Stimulated activated CD4-positive, alpha-beta T cell treated with anti-CD3 and anti-CD28 coated beads, Interleukin-15, amount 100 ng/mL, for 24 hours (primary cell): ENCODE measurements at regions not wholly inside any gene's neighbourhood (a gene's known extent, or its start where the extent isn't known, plus 50 kb on each side); places are given as distances from the start of the nearest gene placed in this dataset.
"Not testable (repeated sequence)": the region's sequence is repeated elsewhere in the genome, so short reads cannot be mapped to it uniquely, and the experiment has no call there.

Experiments used
- DNase-seq: peaks from one replicate; pipeline ENCODE4 v3.0.0-alpha.2; 2020

DNA sequence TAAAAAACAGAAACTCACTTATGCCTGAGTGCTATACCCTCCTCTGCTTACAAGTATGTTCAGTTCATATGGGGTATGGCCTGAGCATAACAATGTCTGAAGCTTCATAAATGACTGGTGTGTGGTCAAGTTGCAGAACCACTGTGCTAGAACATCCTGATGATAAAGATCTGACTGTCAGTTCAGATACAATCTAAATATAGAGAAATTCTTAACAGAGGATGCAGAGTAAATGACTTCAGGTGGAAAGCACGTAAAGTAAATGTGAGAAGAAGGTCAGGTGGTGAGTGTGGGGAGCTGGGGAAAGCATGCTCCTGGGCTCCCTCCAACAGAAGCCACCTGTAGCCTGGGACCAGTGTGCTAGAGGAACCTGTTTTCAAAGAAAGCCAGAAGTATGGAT is 926.2 kb downstream of the TSN start:
- DNase-seq: no peak

DNA sequence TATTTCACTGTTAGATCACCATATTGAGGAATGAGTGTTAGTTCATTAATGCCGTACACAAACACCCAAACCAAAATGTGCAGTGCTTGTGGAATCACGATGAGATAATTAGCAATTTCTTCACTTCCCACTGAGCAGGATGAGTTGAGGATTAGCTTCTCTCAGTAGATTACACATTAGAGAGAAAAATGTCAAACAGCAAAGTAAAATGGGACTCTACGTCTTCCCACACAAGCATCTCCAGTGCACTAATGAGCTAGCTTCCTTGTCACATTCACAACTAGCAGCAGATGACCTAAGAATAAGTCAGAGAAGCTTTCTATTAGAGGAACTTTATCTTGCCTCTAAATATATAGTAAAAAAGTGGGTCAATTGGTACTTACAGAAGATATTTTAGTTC is 926.9 kb downstream of the TSN start:
- DNase-seq: no peak

DNA sequence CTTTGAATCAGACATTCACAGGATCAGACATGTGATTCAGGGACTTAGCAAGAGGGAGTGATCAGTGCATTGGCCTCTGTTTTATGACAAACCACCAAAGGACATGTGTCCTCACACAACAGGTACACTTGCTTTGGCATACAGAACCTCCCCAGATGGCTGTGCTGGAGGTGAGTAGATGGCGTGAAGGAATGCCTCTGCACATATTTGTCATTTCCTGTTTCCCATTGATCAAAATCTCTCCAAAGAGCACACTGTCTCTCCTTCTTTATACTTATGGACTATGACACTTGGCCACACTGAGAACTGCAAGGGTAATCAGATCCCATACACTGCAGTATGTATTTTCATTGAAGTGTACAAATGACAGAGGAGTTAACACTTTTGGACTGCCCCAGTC is 927.6 kb downstream of the TSN start:
- DNase-seq: no peak

DNA sequence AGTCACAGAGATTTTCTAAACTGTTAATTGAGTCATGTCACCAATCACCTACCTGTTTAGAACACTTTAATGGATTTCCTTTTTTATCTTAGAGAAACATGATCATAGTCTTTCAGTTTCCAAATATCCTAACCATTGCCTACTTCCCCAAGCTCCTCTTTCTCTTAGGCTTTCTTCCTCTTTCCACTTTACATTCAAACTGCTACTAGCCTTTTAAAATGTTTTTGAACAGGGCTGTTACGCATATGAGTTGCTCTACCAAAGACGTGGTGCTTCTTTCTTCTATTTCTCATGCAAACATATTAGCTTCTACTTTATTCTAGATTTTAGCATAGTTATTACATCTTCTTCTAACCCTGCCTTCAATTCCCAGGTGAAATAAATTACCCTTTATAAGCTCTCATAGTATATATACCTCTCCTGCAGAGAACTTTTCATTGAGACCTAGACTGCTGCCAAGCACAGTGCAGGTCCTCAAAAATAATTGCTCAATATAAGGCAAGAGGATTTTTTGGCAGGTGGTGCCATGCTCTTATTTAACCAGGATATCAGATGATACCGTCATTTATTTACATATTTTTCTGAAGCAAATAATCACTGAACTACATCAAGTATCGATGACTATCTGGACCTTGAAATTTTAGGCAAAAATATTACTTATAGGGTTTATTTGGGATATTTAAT is 937.1 kb downstream of the TSN start:
- no peak for DNase-seq

DNA sequence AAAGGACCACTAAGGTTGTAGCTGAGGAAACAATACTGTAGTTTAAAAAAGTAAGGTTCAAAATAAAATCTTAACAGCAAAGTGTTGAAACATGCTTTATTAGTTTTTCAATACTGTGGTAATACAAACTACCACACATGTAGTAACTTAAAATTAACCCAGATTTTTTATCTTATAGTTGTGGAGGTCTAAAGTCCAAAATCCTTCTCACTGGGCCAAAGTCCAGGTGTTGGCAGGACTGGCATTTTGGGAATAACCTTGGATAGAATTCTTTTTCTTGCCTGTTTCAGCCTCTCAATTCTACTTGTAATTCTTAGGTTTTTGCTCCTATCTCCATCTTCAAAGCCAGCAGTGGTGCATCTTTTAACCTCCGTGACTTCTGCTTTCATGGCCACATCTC is 942.0 kb downstream of the TSN start:
- no peak for DNase-seq

DNA sequence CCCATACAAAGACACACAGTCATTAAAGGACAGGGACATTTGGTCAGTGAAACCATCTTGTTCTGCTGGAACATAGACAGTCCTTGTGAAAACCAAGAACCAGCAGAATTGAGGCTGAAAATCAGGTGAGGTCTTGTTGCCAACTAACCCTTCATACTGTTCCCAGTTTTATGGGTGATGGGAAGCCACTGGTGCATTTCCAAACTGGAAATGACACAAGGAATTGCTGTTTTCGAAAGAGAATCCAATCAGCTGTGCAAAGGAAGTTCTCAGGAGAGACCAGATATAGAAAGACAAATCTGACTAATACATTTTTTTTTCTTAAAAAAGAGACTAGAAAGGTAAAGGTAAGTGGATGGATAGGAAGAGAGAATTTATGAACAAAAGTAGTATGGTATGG is 948.2 kb downstream of the TSN start:
- no peak for DNase-seq

DNA sequence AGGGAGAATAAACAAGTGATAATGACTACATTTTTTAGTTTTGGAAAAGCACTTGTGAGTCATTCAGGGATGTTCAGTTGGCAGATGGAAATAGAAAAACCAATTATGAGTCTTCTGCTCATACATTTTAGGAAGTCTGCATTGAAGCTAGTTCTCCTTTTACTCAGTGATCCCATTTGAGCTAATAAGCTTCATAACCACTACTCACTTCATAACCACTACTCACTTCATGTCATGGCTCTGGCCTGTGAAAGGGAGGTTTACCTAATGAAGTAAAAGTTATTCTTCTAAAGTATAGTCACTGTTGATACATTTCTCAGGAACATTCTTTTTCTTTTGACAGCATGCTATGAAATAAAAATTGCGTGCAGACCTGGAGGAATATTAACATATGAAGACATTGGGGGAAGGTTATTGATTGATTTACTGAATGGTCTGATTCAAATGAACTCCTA is 948.7 kb downstream of the TSN start:
- no peak for DNase-seq

DNA sequence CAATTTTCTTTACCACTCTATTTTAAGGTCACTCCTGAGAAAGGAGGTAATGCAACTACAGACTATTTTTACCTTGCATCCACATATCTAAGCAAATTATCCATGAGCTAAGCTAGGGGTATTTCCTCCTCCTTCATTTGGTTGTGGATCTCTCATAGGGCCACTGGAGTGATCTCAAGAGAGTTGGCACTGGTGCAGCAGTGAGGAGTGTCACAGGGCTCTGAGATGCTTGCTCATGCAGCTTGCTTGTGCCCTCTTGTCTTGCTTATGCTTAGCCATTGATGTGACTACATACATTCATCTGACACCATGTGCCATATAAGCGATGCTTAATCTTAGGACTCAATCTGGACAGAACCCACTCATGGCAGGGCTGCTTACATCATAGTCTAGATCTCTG is 950.3 kb downstream of the TSN start:
- no peak for DNase-seq

DNA sequence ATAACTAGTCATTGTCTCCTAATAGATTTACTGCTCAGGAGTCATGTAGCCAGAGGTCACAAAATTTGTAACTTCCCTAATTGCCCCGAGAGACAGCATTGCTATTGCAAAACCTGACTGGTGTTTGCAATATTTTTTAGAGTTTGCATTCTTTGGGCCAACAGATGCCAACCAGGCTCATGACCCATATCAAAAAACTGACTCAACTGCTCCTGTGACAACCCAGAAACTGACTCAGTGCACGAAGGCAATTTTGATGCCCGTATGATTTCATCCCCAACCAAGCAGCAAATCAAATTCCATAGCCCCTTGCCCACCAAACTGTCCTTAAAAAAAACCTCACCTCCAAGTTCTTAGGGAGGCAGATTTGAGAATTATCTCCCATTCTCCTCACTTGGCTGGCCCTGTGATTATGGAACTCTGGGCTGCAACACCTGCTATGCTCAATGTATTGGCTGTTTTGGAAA is 951.3 kb downstream of the TSN start:
- DNase-seq: no peak

DNA sequence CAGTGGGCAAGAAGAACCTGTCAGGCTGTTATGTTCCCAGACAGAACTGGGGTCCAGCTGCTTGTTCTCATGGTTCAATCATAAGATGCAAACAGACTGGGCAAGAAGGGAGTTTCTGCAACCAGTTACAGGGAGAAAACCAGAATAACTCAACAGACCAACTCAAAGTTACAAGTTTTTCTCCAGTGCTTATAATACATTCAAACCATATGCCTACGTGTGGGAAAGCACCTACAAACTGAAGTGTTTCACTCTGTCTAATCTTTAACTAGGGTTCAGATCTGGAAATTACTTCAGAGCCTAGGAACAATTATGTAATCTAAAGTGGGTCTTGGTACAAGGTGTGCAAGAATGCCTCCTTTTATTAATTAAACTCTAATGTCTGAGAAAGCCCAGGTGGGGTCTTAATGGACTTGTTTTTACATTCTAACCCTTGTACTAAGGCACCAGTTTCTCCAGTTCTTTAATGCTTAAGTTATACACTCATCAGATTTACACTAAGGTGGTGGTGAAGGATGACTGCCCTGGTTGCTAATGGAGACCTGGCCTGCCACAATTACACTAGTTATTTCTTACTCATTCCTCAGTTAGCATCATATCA is 951.9 kb downstream of the TSN start:
- DNase-seq: no peak

DNA sequence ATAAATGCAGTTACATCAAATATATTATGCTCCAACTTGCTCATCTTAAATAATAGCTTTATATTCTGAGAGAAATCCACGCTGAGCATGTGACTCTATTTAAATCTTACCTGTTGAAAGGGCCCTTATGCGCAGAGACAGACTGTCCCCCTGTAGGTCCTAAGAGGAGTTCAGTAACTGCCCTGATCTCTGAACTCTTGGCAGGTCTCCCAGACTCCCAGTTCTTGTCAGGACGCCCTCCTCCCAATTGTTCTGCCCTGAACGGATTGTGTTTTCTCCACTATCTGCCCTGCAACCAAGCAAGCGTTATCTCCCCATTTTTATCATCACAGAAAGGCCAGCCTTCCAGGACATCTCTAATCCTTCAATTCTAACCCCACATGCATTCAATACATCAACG is 954.6 kb downstream of the TSN start:
- DNase-seq: no peak

DNA sequence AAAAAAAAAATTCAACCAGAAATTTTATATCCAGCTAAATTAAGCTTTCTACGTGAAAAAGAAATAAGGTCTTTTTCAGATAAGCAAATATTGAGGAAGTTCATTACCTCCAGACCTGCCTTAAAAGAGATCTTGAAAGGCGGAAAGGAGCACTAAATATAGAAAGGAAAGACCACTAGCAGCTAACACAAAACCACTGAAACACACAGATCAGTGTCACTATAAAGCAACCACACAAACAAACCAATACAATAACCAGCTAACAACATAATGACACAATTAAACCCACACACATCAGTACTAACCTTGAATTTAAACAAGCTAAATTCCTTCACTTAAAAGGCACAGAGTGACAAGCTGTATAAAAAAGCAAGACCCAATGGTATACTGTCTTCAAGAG is 958.3 kb downstream of the TSN start:
- DNase-seq: no peak

DNA sequence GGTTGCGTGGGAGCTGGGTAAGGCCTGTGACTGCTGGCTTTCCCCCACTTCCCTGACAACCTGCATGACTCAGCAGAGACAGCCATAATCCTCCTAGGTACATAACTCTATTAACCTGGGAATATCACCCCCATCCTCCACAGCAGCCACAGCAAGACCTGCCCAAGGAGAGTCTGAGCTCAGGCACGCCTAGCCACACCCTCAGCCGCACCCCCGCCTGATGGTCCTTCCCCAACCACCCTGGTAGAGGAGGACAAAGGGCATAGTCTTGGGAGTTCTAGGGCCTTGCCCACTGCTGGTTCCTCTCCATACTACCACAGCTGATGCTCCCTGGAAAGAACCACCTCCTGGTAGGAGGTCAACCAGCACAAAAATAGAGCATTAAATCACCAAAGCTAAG is 965.4 kb downstream of the TSN start:
- DNase-seq: not testable (repeated sequence)

DNA sequence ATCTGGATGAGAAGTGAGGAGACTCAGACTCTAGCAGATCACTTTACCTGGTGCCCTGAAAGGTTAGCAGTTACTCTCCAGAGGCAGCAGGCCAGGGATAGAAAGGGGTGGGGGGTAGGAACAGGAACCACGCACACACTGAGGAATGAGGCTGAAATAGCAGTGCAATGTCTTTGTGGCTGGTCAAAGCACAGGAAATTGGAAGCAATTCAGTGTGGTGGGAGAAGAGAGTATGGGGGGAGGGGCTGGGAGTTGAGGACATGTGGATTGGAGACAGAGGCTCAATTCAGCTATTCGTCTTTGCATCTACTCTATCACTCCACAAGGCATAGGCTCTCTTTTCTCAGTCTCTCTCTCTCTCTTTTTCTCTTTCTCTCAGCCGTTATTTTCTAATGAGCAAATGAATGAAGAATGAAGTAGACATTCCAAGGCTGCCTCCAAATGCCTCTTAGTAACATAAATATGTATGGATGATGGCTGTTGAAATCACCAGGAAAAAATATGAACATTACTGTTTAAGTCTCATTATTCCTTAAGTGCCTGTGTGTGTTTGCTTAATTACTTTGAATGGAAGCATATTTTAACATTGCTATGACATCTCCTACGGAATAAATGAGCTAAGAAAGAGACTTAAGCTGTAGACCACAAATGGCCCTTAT is 979.4 kb downstream of the TSN start:
- DNase-seq: no peak

DNA sequence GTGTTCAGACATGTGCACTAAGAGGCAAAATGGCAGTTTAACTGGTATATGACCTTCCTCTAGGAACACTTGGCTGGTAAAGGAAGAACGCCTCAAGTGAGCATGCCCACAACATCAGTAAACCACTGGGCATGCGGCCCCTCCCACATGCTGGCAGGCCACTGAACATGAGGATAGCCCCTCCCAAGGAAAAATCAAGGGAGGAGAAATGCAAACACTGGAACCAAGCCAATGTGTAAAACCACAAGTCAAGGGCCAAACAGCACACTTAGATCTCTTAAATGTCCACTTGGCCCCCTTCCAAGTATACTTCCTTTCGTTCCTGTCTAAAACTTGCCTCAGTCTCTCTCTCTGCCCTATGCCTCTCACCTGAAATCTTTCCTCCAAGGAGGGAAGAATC is 980.8 kb downstream of the TSN start:
- no peak for DNase-seq

DNA sequence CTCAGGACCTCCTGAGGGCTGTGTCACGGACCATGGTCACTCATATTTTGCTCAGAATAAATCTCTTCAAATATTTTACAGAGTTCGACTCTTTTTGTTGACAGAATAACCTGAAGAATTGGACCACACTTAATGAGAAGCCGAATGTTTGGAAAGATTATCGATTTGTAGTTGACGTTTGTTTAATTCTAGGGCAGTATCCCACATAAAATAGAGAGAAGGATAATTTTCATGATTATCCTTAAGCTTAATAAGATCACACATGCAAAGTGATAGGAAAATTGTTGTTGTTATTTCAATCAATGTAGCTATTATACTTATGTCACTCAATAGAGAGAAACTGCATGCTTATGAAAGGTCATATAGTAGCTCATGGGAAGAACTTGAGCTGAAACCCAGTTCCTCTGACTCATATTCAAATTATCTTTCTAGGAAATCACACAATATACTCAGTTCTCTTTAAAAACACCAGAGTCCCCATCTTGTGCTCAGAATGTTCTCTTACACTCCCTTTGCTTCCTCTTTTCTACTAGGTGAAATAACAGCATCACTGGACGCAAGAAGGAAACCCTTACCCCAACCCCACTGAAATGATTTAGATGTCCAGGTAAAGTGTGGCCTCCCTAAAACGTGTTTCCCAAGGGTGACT is 982.1 kb downstream of the TSN start:
- no peak for DNase-seq

DNA sequence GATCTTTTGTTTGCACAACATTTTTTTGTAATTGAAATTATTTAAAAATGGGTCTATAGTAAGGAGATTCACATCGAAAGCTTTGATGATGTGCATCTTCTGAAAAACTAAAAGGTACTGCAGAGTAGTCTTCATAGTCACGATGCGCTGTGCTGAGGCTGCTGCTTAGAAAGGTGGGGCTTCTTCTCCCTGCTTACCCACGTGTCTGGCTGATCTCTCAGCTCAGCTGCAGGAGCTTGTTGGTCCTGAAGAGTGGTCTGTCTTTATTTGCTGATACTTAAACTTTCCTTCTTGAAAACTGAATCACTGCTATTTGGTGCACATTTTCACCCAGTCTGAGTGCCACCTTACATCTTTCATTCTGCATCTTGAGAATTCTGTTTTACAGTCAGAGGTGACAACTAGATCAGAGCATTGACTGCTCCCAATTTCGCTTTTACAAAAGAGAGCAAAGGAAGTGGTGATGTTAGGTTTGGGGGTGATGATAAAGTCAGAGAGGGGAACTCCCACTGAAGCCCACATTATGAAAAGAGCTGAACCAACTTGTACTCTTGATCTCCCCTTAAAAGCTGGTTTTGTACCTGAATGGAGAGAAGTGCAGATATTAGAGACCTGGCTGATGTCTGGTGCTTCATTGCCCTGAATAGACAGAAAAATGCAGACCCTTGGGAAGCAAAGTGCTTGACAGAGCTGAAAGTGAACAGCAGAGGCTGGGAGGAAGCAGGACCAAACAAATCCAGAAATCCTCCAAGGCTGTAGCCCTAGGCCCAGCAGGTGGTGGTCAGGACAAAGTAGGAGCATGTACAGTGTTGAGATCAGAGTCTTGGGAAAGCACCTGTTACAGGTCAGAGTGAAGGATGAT is 984.5 kb downstream of the TSN start:
- DNase-seq: no peak

DNA sequence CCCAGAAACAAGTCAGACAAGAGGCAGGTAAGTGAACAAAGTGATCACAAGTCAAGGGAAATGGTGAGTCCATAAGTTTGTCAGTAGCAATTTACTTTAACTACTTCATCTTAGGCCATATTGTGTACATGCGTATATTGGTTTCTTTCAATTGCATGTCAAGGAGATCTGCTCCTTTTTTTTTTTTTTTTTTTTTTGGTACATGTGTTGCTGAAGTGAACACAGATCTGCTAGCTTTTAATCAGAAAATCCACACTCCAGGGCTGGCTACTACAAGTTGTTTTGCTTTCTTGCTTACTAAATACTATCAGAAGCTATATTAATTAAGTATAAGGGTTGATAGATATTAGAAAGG is 985.1 kb downstream of the TSN start:
- no peak for DNase-seq

DNA sequence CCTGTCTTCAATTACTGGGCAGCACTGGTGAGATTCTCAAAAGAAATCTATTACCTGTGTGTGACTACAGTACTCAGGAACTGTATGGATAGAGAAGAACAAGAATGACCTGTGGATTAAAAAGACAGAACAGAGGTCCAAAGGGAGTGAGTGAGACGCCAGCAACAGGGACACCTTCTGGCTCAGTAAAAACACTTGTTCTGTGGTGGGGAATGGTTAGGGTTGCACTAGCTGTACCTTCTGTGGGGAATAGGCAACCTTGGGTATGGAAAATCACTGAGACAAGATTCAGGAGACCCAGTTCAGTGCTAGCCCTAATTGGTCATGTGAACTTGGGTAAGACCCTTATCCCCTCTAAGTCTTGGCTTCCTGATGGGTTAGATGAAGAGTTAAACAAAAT is 986.0 kb downstream of the TSN start:
- DNase-seq: no peak

DNA sequence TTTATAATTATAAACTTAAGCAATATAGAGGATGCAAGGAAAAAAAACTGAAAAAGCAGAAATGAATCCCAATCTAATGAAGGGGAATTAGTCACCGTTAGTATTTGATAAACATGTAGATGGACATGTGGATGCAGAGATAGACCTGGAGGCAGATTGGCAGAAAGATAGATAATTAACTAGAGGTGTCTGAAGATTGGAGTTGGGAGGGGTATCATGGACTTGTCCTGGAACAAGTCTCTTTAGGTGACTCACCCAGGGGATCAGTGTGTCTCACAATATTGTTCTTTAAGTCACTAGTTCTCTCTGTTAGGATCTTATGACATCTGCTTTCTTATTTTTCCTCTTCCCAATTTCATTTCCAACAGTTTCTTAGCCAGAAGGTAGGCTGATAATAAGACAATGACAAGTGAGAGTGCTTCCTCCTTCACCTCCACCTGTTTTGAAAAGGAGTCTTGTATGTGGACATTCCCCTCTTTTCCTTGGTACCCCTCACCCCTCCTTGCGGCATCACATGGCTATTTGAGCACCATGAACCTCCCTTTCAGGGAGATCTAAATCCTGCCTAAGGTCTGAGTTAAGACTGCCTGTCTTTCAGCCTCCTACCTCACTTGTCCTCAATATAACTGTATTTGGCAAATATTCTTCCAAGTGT is 987.7 kb downstream of the TSN start:
- DNase-seq: no peak

DNA sequence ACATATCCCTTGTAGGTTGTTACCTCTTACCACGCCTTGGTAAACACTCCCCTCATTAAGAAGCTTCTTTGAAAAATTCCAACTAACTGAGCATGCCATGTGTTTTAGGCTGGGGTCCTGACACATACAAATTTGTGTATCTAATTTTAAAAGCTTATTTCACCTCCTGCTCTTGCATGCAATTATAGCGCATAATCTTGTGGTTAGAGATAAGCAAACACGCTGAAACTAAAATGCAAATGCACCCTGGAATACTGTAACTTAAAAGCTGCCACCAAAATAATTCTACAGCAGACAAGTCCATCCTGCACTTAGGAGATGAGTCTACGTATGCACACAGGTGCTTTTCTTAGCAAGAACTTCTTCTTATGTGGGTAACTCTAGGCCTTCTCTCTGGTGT is 990.2 kb downstream of the TSN start:
- no peak for DNase-seq

DNA sequence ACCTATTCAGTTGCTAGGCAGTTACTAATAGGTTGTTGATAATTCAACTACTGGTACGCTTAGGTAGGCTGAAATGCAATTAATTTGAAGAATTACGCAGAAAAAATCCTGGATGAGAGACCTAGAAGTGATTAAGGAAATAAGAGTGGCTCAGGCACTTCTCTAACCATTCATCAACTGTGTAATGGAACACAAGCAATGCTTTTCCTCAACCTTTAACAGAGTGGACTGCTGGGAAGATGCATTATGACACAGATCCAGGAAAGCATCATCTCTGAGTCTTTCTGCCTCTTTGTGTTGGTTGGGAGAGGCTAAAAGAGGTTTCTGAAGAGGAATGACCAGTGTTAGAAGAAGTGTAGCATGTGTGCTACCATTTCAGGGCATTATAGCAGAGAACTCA is 992.2 kb downstream of the TSN start:
- DNase-seq: no peak
